CD4-positive, alpha-beta memory T cell (primary cell): ENCODE measurements at regions not wholly inside any gene's neighbourhood (a gene's known extent, or its start where the extent isn't known, plus 50 kb on each side); places are given as distances from the start of the nearest gene placed in this dataset.
A peak's percentile ranks its signal among the peaks of the same experiment; 100 is the strongest.

Source experiments
- CTCF ChIA-PET: fragments of 350-600 bp; sonication (Branson Sonifier 250); formaldehyde crosslinking; loops from one replicate; lab custom pipeline; 2021; ENCODE audit warnings: inconsistent platforms; ENCODE audit not compliant: partially characterized antibody; lab: Charles Lee
- POLR2A ChIA-PET: fragments of 350-600 bp; sonication (Branson Sonifier 250); formaldehyde crosslinking; loops from one replicate; lab custom pipeline; 2021; ENCODE audit not compliant: partially characterized antibody; lab: Charles Lee
- DNase-seq, 5 donors: peaks; one replicate each; pipeline versions ENCODE4 v3.0.0 to v3.0.0-alpha.2; 2020 to 2022; ENCODE audit warnings: mixed read lengths in 1 of 5
- H3K27ac ChIP-seq: one replicate; pipeline ENCODE4 v1.7.0; 2013; ENCODE audit warnings: low read depth, low read length
- H3K27me3 ChIP-seq: 2 replicates; pipeline ENCODE4 v1.7.0; 2013; ENCODE audit warnings: mild to moderate bottlenecking, low read length, moderate library complexity; ENCODE audit not compliant: insufficient read depth
- H3K36me3 ChIP-seq: 2 replicates; pipeline ENCODE4 v1.7.0; 2013; ENCODE audit warnings: mild to moderate bottlenecking, low read length, moderate library complexity; ENCODE audit not compliant: insufficient read depth
- H3K4me1 ChIP-seq: 2 replicates; pipeline ENCODE4 v1.7.0; 2013; ENCODE audit warnings: mild to moderate bottlenecking, low read length, moderate library complexity; ENCODE audit not compliant: insufficient read depth
- H3K4me3 ChIP-seq, 2 donors: one replicate each; pipeline ENCODE4 v1.7.0; 2013; ENCODE audit warnings: low read length in 2 of 2, mild to moderate bottlenecking in 1 of 2
- H3K9me3 ChIP-seq, 2 donors: one replicate each; pipeline ENCODE4 v1.7.0; 2013; ENCODE audit warnings: low read length in 2 of 2, control low read depth in 1 of 2; ENCODE audit not compliant: control insufficient read depth in 1 of 2
- H3K27ac Mint-ChIP-seq, 7 donors: one replicate each; pipeline ENCODE4 v1.8.0; 2020 to 2021; ENCODE audit warnings: mixed read lengths in 7 of 7, mild to moderate bottlenecking in 6 of 7, inconsistent platforms in 3 of 7, moderate library complexity in 3 of 7
- H3K27me3 Mint-ChIP-seq, 2 donors: one replicate each; pipeline ENCODE4 v1.8.0; 2020 to 2021; ENCODE audit warnings: mixed read lengths in 2 of 2
- H3K36me3 Mint-ChIP-seq, 2 donors: one replicate each; pipeline ENCODE4 v1.8.0; 2020 to 2021; ENCODE audit warnings: mixed read lengths in 2 of 2, inconsistent platforms in 1 of 2, mild to moderate bottlenecking in 1 of 2
- H3K4me1 Mint-ChIP-seq, 4 donors: one replicate each; pipeline ENCODE4 v1.8.0; 2020 to 2021; ENCODE audit warnings: mixed read lengths in 4 of 4, mild to moderate bottlenecking in 1 of 4
- H3K4me3 Mint-ChIP-seq, 8 donors: one replicate each; pipeline ENCODE4 v1.8.0; 2020 to 2021; ENCODE audit warnings: mixed read lengths in 8 of 8, mild to moderate bottlenecking in 7 of 8, moderate library complexity in 6 of 8, inconsistent platforms in 3 of 8
- H3K9me3 Mint-ChIP-seq, 8 donors: one replicate each; pipeline ENCODE4 v1.8.0; 2020 to 2021; ENCODE audit warnings: mixed read lengths in 8 of 8, mild to moderate bottlenecking in 5 of 8, inconsistent platforms in 3 of 8, moderate library complexity in 1 of 8
- intact Hi-C: fragments of 100-400 bp; cut with micrococcal nuclease; formaldehyde crosslinking; loops from one replicate; pipeline ENCODE4 v1.15.1; 2023

GRCh38 chr4:3871881-3872833 is 106.0 kb downstream of the ADRA2C start:
- DNase-seq, result no peak
- H3K27me3 ChIP-seq, result no peaks in the 10 kb centered on the region
- H3K4me3 ChIP-seq, result no peak overlapping the region
- no peaks in the 10 kb centered on the region for H3K36me3 ChIP-seq
- Mint-ChIP-seq H3K4me1 (peaks cover 3 to 10% (median 6%) of the 10 kb centered on the region in 4 donors), H3K9me3 (peaks cover 0 to 6% (median under 1%) of the 10 kb centered on the region in 8 donors), H3K36me3 (peaks cover 0 to 3% of the 10 kb centered on the region in 2 donors), H3K4me3 (no peak overlapping the region), H3K27ac (no peak overlapping the region), H3K27me3 (peaks cover 20 to 32% of the 10 kb centered on the region in 2 donors)
- no peak overlapping the region for H3K27ac ChIP-seq
- CTCF ChIA-PET, result interaction anchor here (1.4 kb wide), 1 partner anchor 9 kb away, joined by 3 read pairs; no protein-coding TSS in a partner anchor
- H3K9me3 ChIP-seq, result no peaks in the 10 kb centered on the region
- intact Hi-C loops, result no loop called here
- no peaks in the 10 kb centered on the region for H3K4me1 ChIP-seq
- POLR2A ChIA-PET, result no interaction called here

- peaks cover 24 to 30% of the 10 kb centered on the region in 2 donors for H3K27me3 Mint-ChIP-seq
- no peak overlapping the region for H3K27ac Mint-ChIP-seq
- Histone ChIP-seq H3K27ac (no peak overlapping the region), H3K4me1 (no peaks in the 10 kb centered on the region), H3K36me3 (no peaks in the 10 kb centered on the region), H3K4me3 (no peak overlapping the region), H3K27me3 (no peaks in the 10 kb centered on the region), H3K9me3 (no peaks in the 10 kb centered on the region)
- H3K36me3 Mint-ChIP-seq, result peaks cover 0 to 3% of the 10 kb centered on the region in 2 donors
- POLR2A ChIA-PET, result no interaction called here
- peaks cover 3 to 10% (median 6%) of the 10 kb centered on the region in 4 donors for H3K4me1 Mint-ChIP-seq
- intact Hi-C loops, result no loop called here
- peak overlapping the region in 1 of 8 donors; percentile 31 for H3K4me3 Mint-ChIP-seq
- DNase-seq, result no peak
- H3K9me3 Mint-ChIP-seq, result peaks cover 0 to 13% (median 6%) of the 10 kb centered on the region in 8 donors
- CTCF ChIA-PET, result interaction anchor here (1.4 kb wide), 1 partner anchor 8 kb away, joined by 3 read pairs; no protein-coding TSS in a partner anchor
These were observed 106.7 kb downstream of the ADRA2C start for GRCh38 chr4:3872834-3873313.

- H3K27me3 Mint-ChIP-seq, result peaks cover 30 to 33% of the 10 kb centered on the region in 2 donors
- no peak overlapping the region for H3K27ac ChIP-seq
- H3K9me3 ChIP-seq, result no peaks in the 10 kb centered on the region
- H3K4me1 ChIP-seq, result no peaks in the 10 kb centered on the region
- POLR2A ChIA-PET, result no interaction called here
- peaks cover 0 to 19% (median 11%) of the 10 kb centered on the region in 8 donors for H3K9me3 Mint-ChIP-seq
- no peak for DNase-seq
- no peaks in the 10 kb centered on the region for H3K27me3 ChIP-seq
- peaks cover 3 to 16% (median 6%) of the 10 kb centered on the region in 4 donors for H3K4me1 Mint-ChIP-seq
- CTCF ChIA-PET, result no interaction called here
- peaks cover 0 to 3% of the 10 kb centered on the region in 2 donors for H3K36me3 Mint-ChIP-seq
- no peaks in the 10 kb centered on the region for H3K36me3 ChIP-seq
- peak overlapping the region in 1 of 8 donors; percentile 31 for H3K4me3 Mint-ChIP-seq
- no peak overlapping the region for H3K4me3 ChIP-seq
- no peak overlapping the region for H3K27ac Mint-ChIP-seq
- intact Hi-C loops, result no loop called here
These were observed 107.3 kb downstream of the ADRA2C start for GRCh38 chr4:3873408-3874027.

GRCh38 chr4:3874028-3874415 is 107.8 kb downstream of the ADRA2C start:
- Mint-ChIP-seq H3K27ac (no peak overlapping the region), H3K4me3 (no peak overlapping the region), H3K36me3 (peaks cover 0 to 3% of the 10 kb centered on the region in 2 donors), H3K4me1 (peaks cover 4 to 17% (median 8%) of the 10 kb centered on the region in 4 donors), H3K27me3 (peaks cover 31 to 36% of the 10 kb centered on the region in 2 donors), H3K9me3 (peaks cover 0 to 20% (median 11%) of the 10 kb centered on the region in 8 donors)
- Histone ChIP-seq H3K27me3 (no peaks in the 10 kb centered on the region), H3K4me3 (no peak overlapping the region), H3K9me3 (no peaks in the 10 kb centered on the region), H3K27ac (no peak overlapping the region), H3K36me3 (no peaks in the 10 kb centered on the region), H3K4me1 (no peaks in the 10 kb centered on the region)
- ChIA-PET POLR2A (no interaction called here), CTCF (no interaction called here)
- no peak for DNase-seq
- intact Hi-C loops, result no loop called here

- Mint-ChIP-seq H3K36me3 (peaks cover 0 to 3% of the 10 kb centered on the region in 2 donors), H3K9me3 (peaks cover 0 to 21% (median 12%) of the 10 kb centered on the region in 8 donors), H3K27me3 (peaks cover 36 to 38% of the 10 kb centered on the region in 2 donors), H3K27ac (no peak overlapping the region), H3K4me1 (peaks cover 9 to 23% (median 13%) of the 10 kb centered on the region in 4 donors), H3K4me3 (no peak overlapping the region)
- H3K9me3 ChIP-seq, result no peaks in the 10 kb centered on the region
- ChIA-PET POLR2A (no interaction called here), CTCF (no interaction called here)
- intact Hi-C loops, result no loop called here
- no peak overlapping the region for H3K4me3 ChIP-seq
- H3K27ac ChIP-seq, result no peak overlapping the region
- no peaks in the 10 kb centered on the region for H3K36me3 ChIP-seq
- H3K4me1 ChIP-seq, result peaks cover 6% of the 10 kb centered on the region
- H3K27me3 ChIP-seq, result no peaks in the 10 kb centered on the region
- DNase-seq, result no peak
These were observed 108.4 kb downstream of the ADRA2C start for GRCh38 chr4:3874525-3875110.

- DNase-seq, result no peak
- Mint-ChIP-seq H3K36me3 (peaks cover 0 to 3% of the 10 kb centered on the region in 2 donors), H3K4me3 (no peak overlapping the region), H3K27me3 (peaks cover 36 to 39% of the 10 kb centered on the region in 2 donors), H3K4me1 (peaks cover 12 to 28% (median 19%) of the 10 kb centered on the region in 4 donors), H3K9me3 (peaks cover 0 to 21% (median 12%) of the 10 kb centered on the region in 8 donors), H3K27ac (no peak overlapping the region)
- no peak overlapping the region for H3K27ac ChIP-seq
- H3K4me3 ChIP-seq, result no peak overlapping the region
- no peaks in the 10 kb centered on the region for H3K9me3 ChIP-seq
- no peaks in the 10 kb centered on the region for H3K36me3 ChIP-seq
- no peaks in the 10 kb centered on the region for H3K27me3 ChIP-seq
- ChIA-PET CTCF (no interaction called here), POLR2A (no interaction called here)
- intact Hi-C loops, result no loop called here
- peaks cover 14% of the 10 kb centered on the region for H3K4me1 ChIP-seq
These were observed 109.3 kb downstream of the ADRA2C start for GRCh38 chr4:3875466-3875865.
